ENCODE measurements at regions not wholly inside any gene's neighbourhood (a gene's known extent, or its start where the extent isn't known, plus 50 kb on each side); places are given as distances from the start of the nearest gene placed in this dataset.
"Not testable (repeated sequence)": the region's sequence is repeated elsewhere in the genome, so short reads cannot be mapped to it uniquely, and the experiment has no call there.

DNA sequence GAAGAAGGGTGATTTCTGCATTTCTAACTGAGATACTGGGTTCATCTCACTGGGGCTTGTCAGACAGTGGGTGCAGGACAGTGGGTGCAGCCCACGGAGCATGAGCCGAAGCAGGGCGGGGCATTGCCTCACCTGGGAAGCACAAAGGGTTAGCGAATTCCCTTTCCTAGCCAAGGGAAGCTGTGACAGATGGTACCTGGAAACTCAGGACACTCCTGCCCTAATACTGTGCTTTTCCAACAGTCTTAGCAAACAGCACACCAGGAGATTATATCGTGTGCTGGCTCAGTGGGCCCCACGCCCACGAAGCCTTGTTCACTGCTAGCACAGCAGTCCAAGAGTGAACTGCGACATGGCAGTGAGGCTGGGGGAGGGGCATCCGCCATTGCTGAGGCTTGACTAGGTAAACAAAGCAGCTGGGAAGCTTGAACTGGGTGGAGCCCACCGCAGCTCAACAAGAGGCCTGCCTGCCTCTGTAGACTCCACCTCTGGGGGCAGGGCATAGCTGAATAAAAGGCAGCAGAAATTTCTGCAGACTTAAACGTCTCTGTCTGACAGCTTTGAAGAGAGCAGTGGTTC is 1057.7 kb downstream of the HACE1 start:
- DNase-seq; H3K9me3 ChIP-seq (ENCODE audit: control insufficient read depth, low read length); H3K27ac ChIP-seq (ENCODE audit: low read depth in 1 of 2, low read length in 2 of 2); H3K4me1 ChIP-seq (ENCODE audit: control insufficient read depth in 1 of 2, insufficient read depth in 2 of 2, low read length in 2 of 2); ATAC-seq (ENCODE audit: low FRiP score); H3K27me3 ChIP-seq (ENCODE audit: control insufficient read depth in 1 of 2, insufficient read depth in 2 of 2, low read length in 1 of 2); H3K4me3 ChIP-seq (ENCODE audit: low read length in 2 of 2); H3K36me3 ChIP-seq (ENCODE audit: control insufficient read depth in 1 of 2, insufficient read depth in 2 of 2, low read length in 1 of 2); intact Hi-C loops (cut with DNase I): not testable (repeated sequence)
- WGBS, 2 donors: 89% methylated on average over 11 of the region's 11 CpGs

DNA sequence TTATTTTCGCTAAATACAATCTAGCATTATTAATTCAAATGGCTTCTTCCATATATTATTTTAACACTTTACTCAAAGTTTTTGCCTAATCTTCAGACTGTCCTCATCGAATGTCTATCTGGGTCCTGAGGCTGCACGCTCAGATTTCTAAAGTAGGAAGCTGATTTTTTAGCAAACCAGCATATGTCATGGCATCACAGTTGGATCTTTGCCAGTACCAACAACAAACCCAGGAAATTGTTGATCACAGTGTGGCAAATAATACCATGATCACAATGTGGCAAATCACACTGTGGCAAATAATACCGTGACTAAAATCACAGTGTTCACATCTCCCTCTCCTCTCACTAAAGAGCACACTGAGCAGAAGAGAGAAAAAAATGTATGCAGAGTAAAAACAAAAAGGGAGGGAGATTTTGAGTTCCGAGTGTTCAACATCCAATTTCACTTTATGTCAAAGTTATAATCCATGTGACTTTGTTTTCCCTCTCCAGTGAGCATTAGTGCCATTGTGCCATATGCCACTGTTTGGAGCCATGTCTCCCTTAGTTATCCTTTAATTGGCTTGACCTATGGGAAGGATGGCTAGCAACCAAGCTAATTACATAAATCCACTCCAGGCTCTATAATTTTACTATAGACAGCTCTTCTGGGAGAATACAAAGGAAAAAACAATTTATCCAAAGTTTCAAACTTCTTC is 1059.6 kb downstream of the HACE1 start:
- 45 to 52% methylated on average over 5 of the region's 5 CpGs for WGBS, 2 donors
- no peak for ATAC-seq (ENCODE audit: low FRiP score)

DNA sequence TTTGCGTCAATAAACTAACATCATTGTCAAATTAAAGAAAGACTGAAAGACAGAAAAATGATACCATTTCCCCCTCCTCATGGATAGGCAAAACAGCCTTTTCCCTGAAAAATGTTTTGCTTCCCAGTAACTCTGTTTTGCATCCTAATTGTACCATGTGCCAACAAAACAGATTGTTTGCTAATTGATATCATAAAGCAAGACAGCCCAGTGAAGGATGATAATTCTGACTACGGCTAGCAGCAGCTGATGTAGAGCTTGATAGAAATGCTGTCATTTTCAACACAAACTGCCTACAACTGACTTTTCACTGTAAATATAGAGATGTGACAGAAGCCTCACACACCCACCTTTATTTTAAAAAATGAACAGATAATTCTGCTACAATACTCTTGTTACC is 1061.6 kb downstream of the HACE1 start:
- 68 to 71% methylated on average over 2 of the region's 2 CpGs for WGBS, 2 donors
- Histone ChIP-seq H3K9me3 (ENCODE audit: control insufficient read depth, low read length) (no peaks in the 10 kb centered on the region), H3K27ac (ENCODE audit: low read depth in 1 of 2, low read length in 2 of 2) (no peak overlapping the region), H3K4me3 (ENCODE audit: low read length in 2 of 2) (no peak overlapping the region), H3K36me3 (ENCODE audit: control insufficient read depth in 1 of 2, insufficient read depth in 2 of 2, low read length in 1 of 2) (no peaks in the 10 kb centered on the region), H3K27me3 (ENCODE audit: control insufficient read depth in 1 of 2, insufficient read depth in 2 of 2, low read length in 1 of 2) (no peaks in the 10 kb centered on the region), H3K4me1 (ENCODE audit: control insufficient read depth in 1 of 2, insufficient read depth in 2 of 2, low read length in 2 of 2) (no peaks in the 10 kb centered on the region)
- DNase-seq: no peak
- ATAC-seq (ENCODE audit: low FRiP score): no peak
- intact Hi-C loops (cut with DNase I): no loop called here

More for the DNA sequence above, 1059.6 kb downstream of the HACE1 start:
- H3K36me3 ChIP-seq (ENCODE audit: control insufficient read depth in 1 of 2, insufficient read depth in 2 of 2, low read length in 1 of 2): no peaks in the 10 kb centered on the region
- H3K27me3 ChIP-seq (ENCODE audit: control insufficient read depth in 1 of 2, insufficient read depth in 2 of 2, low read length in 1 of 2): no peaks in the 10 kb centered on the region
- no peak overlapping the region for H3K4me3 ChIP-seq (ENCODE audit: low read length in 2 of 2)
- no peaks in the 10 kb centered on the region for H3K4me1 ChIP-seq (ENCODE audit: control insufficient read depth in 1 of 2, insufficient read depth in 2 of 2, low read length in 2 of 2)
- H3K9me3 ChIP-seq (ENCODE audit: control insufficient read depth, low read length): no peaks in the 10 kb centered on the region
- intact Hi-C loops (cut with DNase I): no loop called here
- H3K27ac ChIP-seq (ENCODE audit: low read depth in 1 of 2, low read length in 2 of 2): no peak overlapping the region
- no peak for DNase-seq

DNA sequence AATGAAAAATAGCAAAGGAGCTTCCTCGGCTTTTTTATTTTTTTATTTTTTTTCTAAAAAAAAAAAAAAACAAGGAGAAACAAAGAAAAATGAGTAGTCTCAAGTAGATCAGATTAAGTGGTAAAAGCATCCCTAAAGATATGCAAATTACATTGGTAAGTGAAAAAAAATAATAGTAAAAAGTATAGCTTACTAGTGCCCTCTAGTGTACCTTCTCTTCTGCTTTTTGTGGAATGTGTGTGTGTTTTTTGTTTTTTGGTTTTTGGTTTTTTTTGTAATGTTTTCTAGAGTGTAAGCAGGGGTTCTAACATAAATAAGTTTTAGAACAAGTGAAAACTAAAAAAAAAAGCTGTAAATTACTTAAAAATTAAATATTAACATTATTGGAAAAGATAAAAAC is 1062.0 kb downstream of the HACE1 start:
- intact Hi-C loops (cut with DNase I): no loop called here
- Histone ChIP-seq H3K27ac (ENCODE audit: low read depth in 1 of 2, low read length in 2 of 2) (no peak overlapping the region), H3K27me3 (ENCODE audit: control insufficient read depth in 1 of 2, insufficient read depth in 2 of 2, low read length in 1 of 2) (no peaks in the 10 kb centered on the region), H3K9me3 (ENCODE audit: control insufficient read depth, low read length) (no peaks in the 10 kb centered on the region), H3K36me3 (ENCODE audit: control insufficient read depth in 1 of 2, insufficient read depth in 2 of 2, low read length in 1 of 2) (no peaks in the 10 kb centered on the region), H3K4me1 (ENCODE audit: control insufficient read depth in 1 of 2, insufficient read depth in 2 of 2, low read length in 2 of 2) (no peaks in the 10 kb centered on the region), H3K4me3 (ENCODE audit: low read length in 2 of 2) (no peak overlapping the region)
- WGBS, 2 donors: 6 to 10% methylated on average over 1 of the region's 1 CpG
- ATAC-seq (ENCODE audit: low FRiP score): no peak
- DNase-seq: no peak

DNA sequence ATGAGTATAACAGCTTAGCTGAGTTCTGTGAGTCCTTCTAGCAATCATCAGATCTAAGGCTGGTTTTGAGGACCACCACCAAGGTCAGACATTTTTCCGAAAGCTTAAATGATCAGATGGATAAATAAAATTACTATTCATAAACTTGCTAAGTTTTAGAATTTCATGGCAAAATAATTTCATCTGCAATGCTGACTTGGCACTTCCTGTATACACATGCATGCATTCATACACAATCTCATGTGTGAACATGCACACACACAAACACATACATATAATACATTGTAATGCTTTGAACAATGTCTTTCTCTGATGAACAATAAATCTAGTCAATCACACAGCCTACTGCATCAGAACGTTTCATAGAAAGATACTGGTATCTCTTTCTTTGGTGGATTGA is 1068.3 kb downstream of the HACE1 start:
- H3K4me3 ChIP-seq (ENCODE audit: low read length in 2 of 2): no peak overlapping the region
- ATAC-seq (ENCODE audit: low FRiP score): no peak
- H3K9me3 ChIP-seq (ENCODE audit: control insufficient read depth, low read length): no peaks in the 10 kb centered on the region
- H3K4me1 ChIP-seq (ENCODE audit: control insufficient read depth in 1 of 2, insufficient read depth in 2 of 2, low read length in 2 of 2): no peaks in the 10 kb centered on the region
- intact Hi-C loops (cut with DNase I): no loop called here
- H3K27me3 ChIP-seq (ENCODE audit: control insufficient read depth in 1 of 2, insufficient read depth in 2 of 2, low read length in 1 of 2): no peaks in the 10 kb centered on the region
- 74 to 78% methylated on average over 2 of the region's 2 CpGs for WGBS, 2 donors
- H3K27ac ChIP-seq (ENCODE audit: low read depth in 1 of 2, low read length in 2 of 2): no peak overlapping the region
- DNase-seq: no peak
- no peaks in the 10 kb centered on the region for H3K36me3 ChIP-seq (ENCODE audit: control insufficient read depth in 1 of 2, insufficient read depth in 2 of 2, low read length in 1 of 2)

DNA sequence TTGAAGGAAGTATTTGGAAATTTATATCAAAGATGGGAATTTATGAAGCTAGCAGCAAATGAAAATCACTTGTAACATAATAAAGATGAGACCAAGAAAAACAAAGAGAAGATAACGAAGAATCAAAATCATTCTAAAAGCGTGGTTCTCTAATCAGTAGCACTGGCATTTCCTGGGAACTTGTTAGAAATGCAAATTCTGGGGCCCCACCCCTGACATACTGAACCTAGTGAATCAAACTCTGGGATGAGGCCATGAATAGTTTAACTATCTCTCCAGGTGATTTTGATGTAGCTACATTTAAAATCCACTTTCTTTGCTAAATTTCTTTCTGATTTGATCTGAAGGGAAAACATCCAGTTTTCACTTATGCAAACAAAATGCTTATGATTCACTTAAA is 1075.6 kb downstream of the HACE1 start:
- 61 to 74% methylated on average over 2 of the region's 2 CpGs for WGBS, 2 donors
- no peak for DNase-seq
- H3K27me3 ChIP-seq (ENCODE audit: control insufficient read depth in 1 of 2, insufficient read depth in 2 of 2, low read length in 1 of 2): no peaks in the 10 kb centered on the region

DNA sequence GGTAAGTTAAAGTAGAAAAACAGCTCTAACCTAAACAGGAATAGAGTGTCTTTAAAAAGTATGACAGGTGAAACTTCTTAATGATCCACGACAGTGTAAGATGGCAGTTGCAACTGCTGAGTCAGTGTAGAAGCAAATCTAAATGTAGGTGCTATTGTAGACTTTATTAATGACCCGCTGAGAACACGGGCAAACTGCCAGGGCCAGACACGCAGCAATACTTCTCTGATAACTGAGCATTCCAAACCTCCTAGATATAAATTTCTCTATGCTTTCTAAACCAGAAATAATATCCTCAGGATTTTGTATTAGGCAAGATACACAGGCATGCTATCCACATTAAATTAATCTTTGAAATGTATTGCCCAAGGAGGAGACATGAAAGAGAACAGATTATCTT is 1076.4 kb downstream of the HACE1 start:
- no peaks in the 10 kb centered on the region for H3K4me1 ChIP-seq (ENCODE audit: control insufficient read depth in 1 of 2, insufficient read depth in 2 of 2, low read length in 2 of 2)
- no peaks in the 10 kb centered on the region for H3K36me3 ChIP-seq (ENCODE audit: control insufficient read depth in 1 of 2, insufficient read depth in 2 of 2, low read length in 1 of 2)
- H3K4me3 ChIP-seq (ENCODE audit: low read length in 2 of 2): no peak overlapping the region
- 3 to 8% methylated on average over 4 of the region's 4 CpGs for WGBS, 2 donors
- no peak for DNase-seq
- no peak for ATAC-seq (ENCODE audit: low FRiP score)
- no peaks in the 10 kb centered on the region for H3K9me3 ChIP-seq (ENCODE audit: control insufficient read depth, low read length)
- H3K27ac ChIP-seq (ENCODE audit: low read depth in 1 of 2, low read length in 2 of 2): no peak overlapping the region
- no peaks in the 10 kb centered on the region for H3K27me3 ChIP-seq (ENCODE audit: control insufficient read depth in 1 of 2, insufficient read depth in 2 of 2, low read length in 1 of 2)
- intact Hi-C loops (cut with DNase I): no loop called here

More for the DNA sequence above, 1075.6 kb downstream of the HACE1 start:
- intact Hi-C loops (cut with DNase I): no loop called here
- Histone ChIP-seq H3K4me1 (ENCODE audit: control insufficient read depth in 1 of 2, insufficient read depth in 2 of 2, low read length in 2 of 2) (no peaks in the 10 kb centered on the region), H3K4me3 (ENCODE audit: low read length in 2 of 2) (no peak overlapping the region), H3K9me3 (ENCODE audit: control insufficient read depth, low read length) (no peaks in the 10 kb centered on the region), H3K36me3 (ENCODE audit: control insufficient read depth in 1 of 2, insufficient read depth in 2 of 2, low read length in 1 of 2) (no peaks in the 10 kb centered on the region), H3K27ac (ENCODE audit: low read depth in 1 of 2, low read length in 2 of 2) (no peak overlapping the region)
- ATAC-seq (ENCODE audit: low FRiP score): no peak

DNA sequence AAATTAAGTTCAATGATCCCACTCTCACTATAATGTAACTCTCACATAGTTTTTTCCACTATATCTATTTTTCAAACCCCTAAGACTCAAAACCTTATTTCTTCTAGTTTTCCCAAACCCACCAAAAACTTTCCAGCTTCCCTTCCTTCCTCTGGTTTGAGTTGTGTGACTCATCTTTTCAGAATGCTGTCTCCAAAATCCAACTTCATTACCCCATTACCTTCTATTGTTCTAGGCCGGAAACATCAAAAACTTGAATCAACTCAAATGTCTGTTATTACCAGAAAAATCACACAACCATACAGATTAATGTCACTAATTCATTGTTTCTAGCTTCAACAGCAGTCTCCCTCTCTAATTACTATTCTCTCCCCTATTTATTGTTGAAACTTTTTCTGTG is 1090.3 kb downstream of the HACE1 start:
- Histone ChIP-seq H3K4me1 (ENCODE audit: control insufficient read depth in 1 of 2, insufficient read depth in 2 of 2, low read length in 2 of 2) (no peaks in the 10 kb centered on the region), H3K36me3 (ENCODE audit: control insufficient read depth in 1 of 2, insufficient read depth in 2 of 2, low read length in 1 of 2) (no peaks in the 10 kb centered on the region), H3K9me3 (ENCODE audit: control insufficient read depth, low read length) (no peaks in the 10 kb centered on the region), H3K4me3 (ENCODE audit: low read length in 2 of 2) (no peak overlapping the region), H3K27me3 (ENCODE audit: control insufficient read depth in 1 of 2, insufficient read depth in 2 of 2, low read length in 1 of 2) (no peaks in the 10 kb centered on the region), H3K27ac (ENCODE audit: low read depth in 1 of 2, low read length in 2 of 2) (no peak overlapping the region)
- ATAC-seq (ENCODE audit: low FRiP score) (no peak), DNase-seq (no peak)
- WGBS, 2 donors: 91 to 94% methylated on average over 1 of the region's 1 CpG
- intact Hi-C loops (cut with DNase I): no loop called here

DNA sequence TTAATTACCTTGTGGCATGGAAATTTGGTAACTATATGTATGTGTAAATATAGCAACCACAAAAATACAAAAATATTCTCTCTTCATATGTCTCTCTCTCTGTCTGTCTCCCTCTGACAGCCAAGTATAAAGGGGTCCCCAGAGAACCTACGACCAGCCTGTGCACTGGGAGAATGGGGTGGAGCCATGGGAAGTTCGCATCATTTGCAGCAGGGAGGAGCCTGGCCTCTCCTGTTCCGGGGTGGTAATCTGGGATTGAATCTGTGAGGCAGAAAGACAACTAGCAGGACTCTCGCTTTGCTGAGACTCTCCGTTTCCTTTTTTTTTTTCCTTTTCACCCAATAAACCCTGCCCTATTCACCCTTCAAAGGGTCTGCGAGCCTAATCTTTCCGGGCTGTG is 1109.1 kb downstream of the HACE1 start:
- Histone ChIP-seq H3K9me3 (ENCODE audit: control insufficient read depth, low read length) (no peaks in the 10 kb centered on the region), H3K27me3 (ENCODE audit: control insufficient read depth in 1 of 2, insufficient read depth in 2 of 2, low read length in 1 of 2) (no peaks in the 10 kb centered on the region), H3K36me3 (ENCODE audit: control insufficient read depth in 1 of 2, insufficient read depth in 2 of 2, low read length in 1 of 2) (no peaks in the 10 kb centered on the region), H3K27ac (ENCODE audit: low read depth in 1 of 2, low read length in 2 of 2) (no peak overlapping the region), H3K4me3 (ENCODE audit: low read length in 2 of 2) (no peak overlapping the region), H3K4me1 (ENCODE audit: control insufficient read depth in 1 of 2, insufficient read depth in 2 of 2, low read length in 2 of 2) (no peaks in the 10 kb centered on the region)
- WGBS, 2 donors: 53 to 57% methylated on average over 7 of the region's 7 CpGs
- ATAC-seq (ENCODE audit: low FRiP score) (no peak), DNase-seq (no peak)
- intact Hi-C loops (cut with DNase I): no loop called here
